ENCODE measurements at regions not wholly inside any gene's neighbourhood (a gene's known extent, or its start where the extent isn't known, plus 50 kb on each side); places are given as distances from the start of the nearest gene placed in this dataset.

- no peak for TF ChIP-seq CTCF (IDR thresholded peaks at IDR 0.05; ENCODE audit: extremely low read depth, insufficient read depth, missing control alignments)
- in situ Hi-C loops (cut with MboI; ENCODE audit: low pct_unique_long_range_greater_than_20kb, low sequenced_read_pairs, unreplicated experiment): no loop called here
- DNase-seq (ENCODE audit: low spot score): no peak
Observed at GRCh38 chr16:13503960-13504635, 415.9 kb upstream of the ERCC4 start.

- in situ Hi-C loops (cut with MboI; ENCODE audit: low pct_unique_long_range_greater_than_20kb, low sequenced_read_pairs, unreplicated experiment): no loop called here
- DNase-seq (ENCODE audit: low spot score): no peak
- TF ChIP-seq CTCF (IDR thresholded peaks at IDR 0.05; ENCODE audit: extremely low read depth, insufficient read depth, missing control alignments): no peak
Observed at GRCh38 chr16:13507530-13507929, 412.4 kb upstream of the ERCC4 start.

GRCh38 chr16:13510425-13511151, 409.4 kb upstream of the ERCC4 start:
- in situ Hi-C loops (cut with MboI; ENCODE audit: low pct_unique_long_range_greater_than_20kb, low sequenced_read_pairs, unreplicated experiment): no loop called here
- TF ChIP-seq CTCF (IDR thresholded peaks at IDR 0.05; ENCODE audit: extremely low read depth, insufficient read depth, missing control alignments): no peak
- DNase-seq (ENCODE audit: low spot score): no peak

GRCh38 chr16:13517841-13518240, 402.1 kb upstream of the ERCC4 start:
- in situ Hi-C loops (cut with MboI; ENCODE audit: low pct_unique_long_range_greater_than_20kb, low sequenced_read_pairs, unreplicated experiment): no loop called here
- TF ChIP-seq CTCF (IDR thresholded peaks at IDR 0.05; ENCODE audit: extremely low read depth, insufficient read depth, missing control alignments): no peak
- DNase-seq (ENCODE audit: low spot score): no peak

DNA sequence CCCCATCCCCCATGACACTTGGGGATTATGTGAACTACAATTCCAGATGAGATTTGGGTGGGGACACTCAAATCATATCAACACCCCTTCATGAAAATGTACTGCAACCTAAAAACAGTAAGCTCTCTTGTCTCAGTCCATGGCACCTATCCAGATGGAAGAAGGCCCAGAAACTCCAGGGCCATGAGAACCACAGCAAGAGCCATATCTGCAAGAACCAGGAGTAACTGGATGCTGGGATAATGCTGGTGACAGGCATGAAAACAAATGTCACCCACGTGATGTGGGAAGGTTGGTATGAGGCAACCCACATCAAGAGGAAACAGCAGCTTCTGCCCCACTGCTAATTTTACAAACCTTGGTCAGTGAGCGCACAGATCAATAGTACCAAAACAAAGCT, 400.1 kb upstream of the ERCC4 start:
- in situ Hi-C loops (cut with MboI; ENCODE audit: low pct_unique_long_range_greater_than_20kb, low sequenced_read_pairs, unreplicated experiment): no loop called here
- DNase-seq (ENCODE audit: low spot score): no peak
- TF ChIP-seq CTCF (IDR thresholded peaks at IDR 0.05; ENCODE audit: extremely low read depth, insufficient read depth, missing control alignments): no peak

DNA sequence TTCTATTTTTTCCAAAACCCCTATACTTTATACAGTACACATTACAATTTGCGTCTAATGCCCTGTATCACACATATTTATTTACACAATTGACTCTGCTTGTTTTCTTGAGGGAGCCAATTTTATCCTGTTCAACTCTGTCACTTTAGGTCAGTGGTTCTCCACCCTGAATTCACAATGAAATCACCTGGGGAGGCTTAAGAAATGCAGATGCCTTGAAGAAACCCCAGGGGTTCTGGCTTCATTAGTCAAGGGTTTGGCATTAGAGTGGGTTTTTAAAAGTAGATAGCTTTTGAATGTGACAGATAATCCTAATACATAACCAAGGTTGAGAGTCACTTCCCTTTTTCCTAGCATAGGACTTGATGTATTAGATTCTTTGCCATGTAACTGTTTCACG, 398.6 kb upstream of the ERCC4 start:
- DNase-seq (ENCODE audit: low spot score): no peak
- no peak for TF ChIP-seq CTCF (IDR thresholded peaks at IDR 0.05; ENCODE audit: extremely low read depth, insufficient read depth, missing control alignments)
- in situ Hi-C loops (cut with MboI; ENCODE audit: low pct_unique_long_range_greater_than_20kb, low sequenced_read_pairs, unreplicated experiment): no loop called here
